DOHH2 (cell line): ENCODE measurements at regions not wholly inside any gene's neighbourhood (a gene's known extent, or its start where the extent isn't known, plus 50 kb on each side); places are given as distances from the start of the nearest gene placed in this dataset.

Experiments used
- CTCF ChIP-seq: fragments of 200-600 bp; sonication (generic); IDR thresholded peaks from one replicate; pipeline ENCODE4 v1.5.1; 2014; ENCODE audit warnings: antibody characterized with exemption, mild to moderate bottlenecking, low read depth, low read length; ENCODE audit not compliant: poor library complexity, severe bottlenecking
- EZH2phosphoT487 ChIP-seq: fragments of 200-600 bp; sonication (generic); IDR thresholded peaks from 2 replicates; pipeline ENCODE4 v1.6.1; 2017; ENCODE audit warnings: borderline replicate concordance, mild to moderate bottlenecking, antibody characterized with exemption, low read length, moderate library complexity, mixed read lengths

DNA sequence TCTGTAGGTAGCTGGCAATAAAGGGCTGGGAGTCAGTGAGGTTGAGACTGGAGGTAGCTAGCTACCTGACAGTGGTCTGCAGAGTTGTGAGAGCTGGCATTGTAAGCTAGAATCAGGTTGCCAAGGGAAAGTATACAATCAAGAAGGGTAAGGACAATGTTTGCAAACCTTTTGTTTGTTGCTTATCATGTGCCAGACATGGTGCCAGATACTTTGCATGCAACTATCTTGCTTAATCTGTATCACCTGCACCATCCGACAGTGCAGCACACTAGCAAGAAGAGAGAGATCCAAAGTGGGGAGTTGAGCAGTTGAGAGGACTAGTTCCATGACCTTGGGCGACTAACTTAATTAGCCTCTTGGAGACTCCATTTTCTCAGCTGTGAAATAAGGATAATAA lies 236.4 kb downstream of the PDCD6IP start:
- TF ChIP-seq CTCF (no peak), EZH2phosphoT487 (no peak)
